ENCODE measurements at regions not wholly inside any gene's neighbourhood (a gene's known extent, or its start where the extent isn't known, plus 50 kb on each side); places are given as distances from the start of the nearest gene placed in this dataset.
"Not testable (repeated sequence)": the region's sequence is repeated elsewhere in the genome, so short reads cannot be mapped to it uniquely, and the experiment has no call there.

GRCh38 chr7:121618182-121618581, 222.1 kb upstream of the FAM3C start:
- DNase-seq = no peak

- no peak for DNase-seq
Observed at GRCh38 chr7:121610243-121610642, 214.1 kb upstream of the FAM3C start.

- DNase-seq = no peak
Observed at GRCh38 chr7:121609208-121609607, 213.1 kb upstream of the FAM3C start.

GRCh38 chr7:121608785-121609184, 212.7 kb upstream of the FAM3C start:
- no peak for DNase-seq

- DNase-seq = not testable (repeated sequence)
Observed at GRCh38 chr7:121608183-121608582, 212.1 kb upstream of the FAM3C start.

- no peak for DNase-seq
Observed at GRCh38 chr7:121605317-121605680, 209.2 kb upstream of the FAM3C start.

GRCh38 chr7:121604627-121605316, 208.7 kb upstream of the FAM3C start:
- DNase-seq = no peak

GRCh38 chr7:121603886-121604285, 207.8 kb upstream of the FAM3C start:
- DNase-seq = no peak

GRCh38 chr7:121599887-121600286, 203.8 kb upstream of the FAM3C start:
- no peak for DNase-seq

GRCh38 chr7:121595758-121596696, 199.9 kb upstream of the FAM3C start:
- DNase-seq = no peak

- no peak for DNase-seq
Observed at GRCh38 chr7:121591926-121592325, 195.8 kb upstream of the FAM3C start.

- DNase-seq = no peak
Observed at GRCh38 chr7:121587435-121587834, 191.3 kb upstream of the FAM3C start.

GRCh38 chr7:121582258-121582657, 186.2 kb upstream of the FAM3C start:
- DNase-seq = no peak

GRCh38 chr7:121579639-121580038, 183.5 kb upstream of the FAM3C start:
- DNase-seq = no peak

GRCh38 chr7:121578669-121579068, 182.6 kb upstream of the FAM3C start:
- DNase-seq = no peak

GRCh38 chr7:121576148-121576917, 180.2 kb upstream of the FAM3C start:
- DNase-seq = no peak

- DNase-seq = no peak
Observed at GRCh38 chr7:121575194-121575765, 179.2 kb upstream of the FAM3C start.

- DNase-seq = no peak
Observed at GRCh38 chr7:121574109-121574508, 178.0 kb upstream of the FAM3C start.

- DNase-seq = no peak
Observed at GRCh38 chr7:121572615-121573014, 176.5 kb upstream of the FAM3C start.

- no peak for DNase-seq
Observed at GRCh38 chr7:121570365-121570764, 174.3 kb upstream of the FAM3C start.

- DNase-seq = no peak
Observed at GRCh38 chr7:121563177-121563576, 167.1 kb upstream of the FAM3C start.

GRCh38 chr7:121562259-121562658, 166.2 kb upstream of the FAM3C start:
- no peak for DNase-seq

GRCh38 chr7:121561717-121562116, 165.6 kb upstream of the FAM3C start:
- no peak for DNase-seq

All from activated effector memory CD4-positive, alpha-beta T cell treated with Interleukin-2 at 50 U/mL for 16 hours (primary cell).